Hepatocyte (in vitro differentiated cells): ENCODE measurements at regions not wholly inside any gene's neighbourhood (a gene's known extent, or its start where the extent isn't known, plus 50 kb on each side); places are given as distances from the start of the nearest gene placed in this dataset.

ENCODE experiments used
- CTCF ChIP-seq: fragments of 200-600 bp; sonication (generic); IDR thresholded peaks from 2 replicates; pipeline ENCODE4 v1.5.1; 2016; ENCODE audit warnings: antibody characterized with exemption, mild to moderate bottlenecking; ENCODE audit not compliant: poor library complexity
- EZH2phosphoT487 ChIP-seq: fragments of 200-600 bp; sonication (generic); IDR thresholded peaks from one replicate; pipeline ENCODE4 v1.6.1; 2018; ENCODE audit warnings: antibody characterized with exemption, mild to moderate bottlenecking, low read depth, moderate library complexity; ENCODE audit not compliant: unreplicated experiment, severe bottlenecking

- TF ChIP-seq EZH2phosphoT487 = no peak
- no peak for TF ChIP-seq CTCF
These were observed 91.7 kb upstream of the SOX4 start for GRCh38 chr6:21501815-21502214.
